IMR-90 (cell line): ENCODE measurements at regions not wholly inside any gene's neighbourhood (a gene's known extent, or its start where the extent isn't known, plus 50 kb on each side); places are given as distances from the start of the nearest gene placed in this dataset.

Experiments
- ATAC-seq: fragments of 200-7000 bp; cut with Tn5 transposase; 2 replicates; pipeline ENCODE4 v1.9.1; 2020; ENCODE audit warnings: low read depth, mild to moderate bottlenecking, moderate library complexity
- BruUV-seq: library from RNA; stranded (reverse); fragments of 400-500 nt; replicated peaks from 2 replicates; lab custom pipeline; 2021; lab: Mats Ljungman, UMichigan
- CTCF ChIA-PET: fragments of 300-600 bp; formaldehyde crosslinking; extraction: SDS; loops from one replicate; lab custom pipeline; 2021; ENCODE audit warnings: antibody characterized with exemption; lab: Yijun Ruan, JAX
- POLR2A ChIA-PET: fragments of 300-600 bp; sonication (Branson Sonifier 250); formaldehyde crosslinking; loops from one replicate; lab custom pipeline; 2022; ENCODE audit warnings: antibody characterized with exemption; ENCODE audit not compliant: unreplicated experiment; lab: Charles Lee
- DNase-seq: peaks from one replicate; pipeline ENCODE4 v3.0.0; 2013
- H2AFZ ChIP-seq: replicated peaks from 2 replicates; pipeline ENCODE3; 2013; ENCODE audit warnings: low read length, mild to moderate bottlenecking; ENCODE audit not compliant: poor library complexity
- H2AK5ac ChIP-seq: 2 replicates; pipeline ENCODE4 v1.6.1; 2013; ENCODE audit warnings: low read depth, low read length, inconsistent platforms
- H2AK9ac ChIP-seq: replicated peaks from 2 replicates; pipeline ENCODE3; 2013; ENCODE audit warnings: mild to moderate bottlenecking, low read depth, low read length, moderate library complexity; ENCODE audit not compliant: poor library complexity
- H2BK120ac ChIP-seq: 2 replicates; pipeline ENCODE4 v1.6.1; 2013; ENCODE audit warnings: low read depth, low read length, inconsistent platforms
- H2BK15ac ChIP-seq: 3 replicates; pipeline ENCODE4 v1.6.1; 2013; ENCODE audit warnings: low read depth, low read length, inconsistent platforms
- H2BK20ac ChIP-seq: 2 replicates; pipeline ENCODE4 v1.6.1; 2013; ENCODE audit warnings: low read depth, mild to moderate bottlenecking, inconsistent platforms, low read length, moderate library complexity
- H2BK5ac ChIP-seq: 2 replicates; pipeline ENCODE4 v1.6.1; 2013; ENCODE audit warnings: mild to moderate bottlenecking, low read depth, low read length, inconsistent platforms; ENCODE audit not compliant: poor library complexity, severe bottlenecking
- H3K14ac ChIP-seq: replicated peaks from 2 replicates; pipeline ENCODE4 v1.6.1; 2013; ENCODE audit warnings: low read depth, low read length, inconsistent platforms
- H3K18ac ChIP-seq: 2 replicates; pipeline ENCODE4 v1.6.1; 2013; ENCODE audit warnings: low read depth, low read length, control low read depth
- H3K23ac ChIP-seq: 2 replicates; pipeline ENCODE4 v1.6.1; 2013; ENCODE audit warnings: low read depth, low read length, inconsistent platforms
- H3K27ac ChIP-seq: 2 replicates; pipeline ENCODE4 v1.5.1; 2013; ENCODE audit warnings: mild to moderate bottlenecking, control low read depth, low read length; ENCODE audit not compliant: insufficient read depth
- H3K27me3 ChIP-seq: 2 replicates; pipeline ENCODE4 v1.6.1; 2013; ENCODE audit warnings: low read length; ENCODE audit not compliant: control insufficient read depth, insufficient read depth
- H3K36me3 ChIP-seq: 2 replicates; pipeline ENCODE4 v1.6.1; 2013; ENCODE audit warnings: low read length, mixed read lengths; ENCODE audit not compliant: control insufficient read depth, insufficient read depth
- H3K4ac ChIP-seq: 2 replicates; pipeline ENCODE4 v1.6.1; 2013; ENCODE audit warnings: low read depth, low read length, inconsistent platforms
- H3K4me1 ChIP-seq: 2 replicates; pipeline ENCODE4 v1.6.1; 2013; ENCODE audit warnings: low read length, mixed read lengths; ENCODE audit not compliant: control insufficient read depth, insufficient read depth
- H3K4me2 ChIP-seq: 2 replicates; pipeline ENCODE4 v1.6.1; 2013; ENCODE audit warnings: low read depth, mild to moderate bottlenecking, control low read depth, low read length, moderate library complexity
- H3K4me3 ChIP-seq: 2 replicates; pipeline ENCODE4 v1.5.1; 2013; ENCODE audit warnings: low read depth, mild to moderate bottlenecking, control low read depth, low read length, moderate library complexity; ENCODE audit not compliant: insufficient read depth
- H3K56ac ChIP-seq: 2 replicates; pipeline ENCODE4 v1.6.1; 2013; ENCODE audit warnings: low read length, inconsistent platforms; ENCODE audit not compliant: insufficient read depth; ENCODE audit errors: extremely low read depth
- H3K79me1 ChIP-seq, 2 experiments: 2 replicates each; pipeline ENCODE4 v1.6.1; 2013; ENCODE audit warnings: low read length in 2 of 2, inconsistent platforms in 1 of 2, low read depth in 1 of 2
- H3K9ac ChIP-seq: 2 replicates; pipeline ENCODE4 v1.6.1; 2013; ENCODE audit warnings: low read depth, low read length, control low read depth
- H3K9me1 ChIP-seq: 2 replicates; pipeline ENCODE4 v1.6.1; 2013; ENCODE audit warnings: low read length, inconsistent platforms; ENCODE audit not compliant: insufficient read depth
- H3K9me3 ChIP-seq: 2 replicates; pipeline ENCODE4 v1.6.1; 2013; ENCODE audit warnings: low read length; ENCODE audit not compliant: control insufficient read depth, insufficient read depth
- H4K20me1 ChIP-seq: 2 replicates; pipeline ENCODE4 v1.6.1; 2013; ENCODE audit warnings: low read length, inconsistent platforms; ENCODE audit not compliant: insufficient read depth
- H4K5ac ChIP-seq: 2 replicates; pipeline ENCODE4 v1.6.1; 2013; ENCODE audit warnings: mild to moderate bottlenecking, low read depth, low read length, control low read depth
- H4K8ac ChIP-seq, 2 experiments: 2 replicates each; pipeline ENCODE4 v1.6.1; 2013; ENCODE audit warnings: low read depth in 2 of 2, low read length in 2 of 2, control low read depth in 1 of 2, inconsistent platforms in 1 of 2
- H4K91ac ChIP-seq: 2 replicates; pipeline ENCODE4 v1.6.1; 2013; ENCODE audit warnings: low read depth, low read length, inconsistent platforms; ENCODE audit not compliant: insufficient read depth
- BHLHE40 ChIP-seq: fragments of 150-350 bp; IDR thresholded peaks from 2 replicates; pipeline ENCODE4 v1.6.1; 2016; ENCODE audit warnings: mild to moderate bottlenecking, low read depth, low read length
- CHD1 ChIP-seq: IDR thresholded peaks from 2 replicates; pipeline ENCODE4 v1.6.1; 2012; ENCODE audit warnings: low read depth, low read length, improper control_type of control experiment
- CTCF ChIP-seq: conservative IDR thresholded peaks from 2 replicates; pipeline ENCODE4 v1.5.1; 2012; ENCODE audit warnings: mild to moderate bottlenecking, low read depth, low read length, improper control_type of control experiment
- ELK1 ChIP-seq: fragments of 150-350 bp; IDR thresholded peaks from 2 replicates; pipeline ENCODE4 v1.6.1; 2016; ENCODE audit warnings: low read depth, mild to moderate bottlenecking, low read length, moderate library complexity, borderline replicate concordance
- MAZ ChIP-seq: IDR thresholded peaks from 2 replicates; pipeline ENCODE4 v1.6.1; 2012; ENCODE audit warnings: low read depth, mild to moderate bottlenecking, low read length, improper control_type of control experiment, moderate library complexity, borderline replicate concordance
- NFE2L2 ChIP-seq: fragments of 150-350 bp; IDR thresholded peaks from 2 replicates; pipeline ENCODE4 v1.6.1; 2016; ENCODE audit warnings: low read depth, mild to moderate bottlenecking, low read length
- RAD21 ChIP-seq: IDR thresholded peaks from 2 replicates; pipeline ENCODE4 v1.6.1; 2012; ENCODE audit warnings: low read length, improper control_type of control experiment
- RCOR1 ChIP-seq: IDR thresholded peaks from 2 replicates; pipeline ENCODE4 v1.6.1; 2012; ENCODE audit warnings: mild to moderate bottlenecking, low read length, improper control_type of control experiment; ENCODE audit not compliant: insufficient replicate concordance
- SMC3 ChIP-seq: fragments of 150-350 bp; IDR thresholded peaks from 2 replicates; pipeline ENCODE4 v1.6.1; 2016; ENCODE audit warnings: low read depth, mild to moderate bottlenecking, antibody characterized with exemption, low read length, moderate library complexity
- WGBS, 2 experiments: methylation state at CpG; one replicate each; pipeline versions ENCODE4 v1.1.5 to v1.1.7; 2013; ENCODE audit warnings: missing lambda C conversion rate in 2 of 2; ENCODE audit not compliant: insufficient read length in 1 of 2; ENCODE audit errors: extremely low coverage in 2 of 2; 5-methylcytosine and 5-hydroxymethylcytosine counted together
- dilution Hi-C: fragments of 300-500 bp; cut with HindIII; formaldehyde crosslinking; loops from one replicate; pipeline ENCODE4 v1.14.3; 2018; ENCODE audit warnings: low sequenced_read_pairs; ENCODE audit not compliant: unreplicated experiment
- in situ Hi-C: fragments of 300-500 bp; cut with MboI; formaldehyde crosslinking; loops from 3 replicates; pipeline ENCODE4 v1.14.3; 2019; ENCODE audit warnings: low sequenced_read_pairs, inconsistent platforms, mixed read lengths
- intact Hi-C: fragments of 100-400 bp; cut with micrococcal nuclease; formaldehyde crosslinking; loops from 2 replicates; pipeline ENCODE4 v1.10.0; 2022

DNA sequence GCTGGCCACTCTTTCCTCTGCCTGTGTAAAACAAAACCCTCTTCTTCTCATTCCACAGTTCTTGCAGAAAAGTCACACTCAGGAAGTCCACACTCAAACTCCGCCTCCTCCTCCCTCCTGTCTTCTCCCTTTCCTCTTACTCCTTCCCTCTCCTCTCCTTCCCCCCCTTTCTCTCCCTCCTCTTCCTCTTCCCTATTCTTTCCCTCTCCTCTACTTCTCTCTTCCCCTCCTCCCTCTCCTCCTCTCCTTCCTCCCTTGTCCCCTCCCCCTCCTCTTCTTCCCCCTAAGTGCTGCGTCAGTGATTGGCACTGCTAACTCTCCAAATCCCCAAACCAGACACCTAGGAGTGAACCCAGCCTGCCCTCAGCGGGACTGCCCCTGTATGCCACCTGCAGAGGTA, 67.0 kb downstream of the ZNF467 start:
- DNase-seq = no peak
- WGBS, 2 experiments = 100% methylated on average over 1 of the region's 3 CpGs; no CpG with 5 or more reads in 1 of the 2 experiments

More for the DNA sequence above, 67.0 kb downstream of the ZNF467 start:
- H3K79me1 ChIP-seq = no peaks in the 10 kb centered on the region
- H2BK15ac ChIP-seq = no peak overlapping the region
- no peak overlapping the region for H3K9ac ChIP-seq
- H2BK120ac ChIP-seq = no peak overlapping the region
- H3K4me2 ChIP-seq = no peak overlapping the region
- no peak overlapping the region for H3K4me3 ChIP-seq
- H4K8ac ChIP-seq = no peak overlapping the region
- no peak overlapping the region for H2AK9ac ChIP-seq
- H4K91ac ChIP-seq = no peak overlapping the region
- BruUV-seq = no TSS peak
- H3K9me1 ChIP-seq = no peaks in the 10 kb centered on the region
- H3K4me1 ChIP-seq = no peaks in the 10 kb centered on the region
- no peaks in the 10 kb centered on the region for H4K20me1 ChIP-seq
- no peak overlapping the region for H3K23ac ChIP-seq
- no peak overlapping the region for H2AK5ac ChIP-seq
- TF ChIP-seq MAZ (no peak), RCOR1 (no peak), CTCF (no peak), BHLHE40 (no peak), CHD1 (no peak), ELK1 (no peak), NFE2L2 (no peak), RAD21 (no peak), SMC3 (no peak)
- no peak overlapping the region for H3K18ac ChIP-seq
- peaks cover 3% of the 10 kb centered on the region for H3K9me3 ChIP-seq
- no peaks in the 10 kb centered on the region for H3K36me3 ChIP-seq
- H4K5ac ChIP-seq = no peak overlapping the region
- no peak overlapping the region for H3K27ac ChIP-seq
- no peak overlapping the region for H3K4ac ChIP-seq
- dilution Hi-C loops (no loop called here), in situ Hi-C loops (no loop called here), intact Hi-C loops (no loop called here)
- POLR2A ChIA-PET = no interaction called here
- H3K56ac ChIP-seq = no peak overlapping the region
- H3K27me3 ChIP-seq = no peaks in the 10 kb centered on the region; the same call in 1 of the 2 replicates
- CTCF ChIA-PET = no interaction called here
- no peak overlapping the region for H3K14ac ChIP-seq
- no peak for ATAC-seq
- no peak overlapping the region for H2BK20ac ChIP-seq
- H2AFZ ChIP-seq = no peak overlapping the region
- H2BK5ac ChIP-seq = no peak overlapping the region
